ENCODE measurements at regions not wholly inside any gene's neighbourhood (a gene's known extent, or its start where the extent isn't known, plus 50 kb on each side); places are given as distances from the start of the nearest gene placed in this dataset.

DNA sequence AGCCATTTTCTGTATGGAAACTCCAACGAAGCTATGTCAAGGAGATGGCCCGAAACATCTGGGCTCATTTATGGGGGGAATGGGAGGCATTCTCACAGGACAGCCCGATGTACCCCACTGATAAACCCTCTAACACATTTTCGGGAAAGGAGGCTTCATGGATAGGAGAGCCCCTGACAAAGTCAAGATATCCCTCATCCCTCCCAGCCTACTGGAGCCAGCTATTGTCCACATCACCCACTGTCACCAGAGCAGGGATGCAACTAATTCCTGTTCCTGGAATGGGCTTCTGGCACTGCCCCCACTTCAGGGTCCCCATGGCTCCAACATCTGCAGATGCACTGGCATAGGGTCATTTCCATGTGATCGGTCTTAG, 98.2 kb upstream of the BMPER start:
- TF ChIP-seq, protein P1, sequence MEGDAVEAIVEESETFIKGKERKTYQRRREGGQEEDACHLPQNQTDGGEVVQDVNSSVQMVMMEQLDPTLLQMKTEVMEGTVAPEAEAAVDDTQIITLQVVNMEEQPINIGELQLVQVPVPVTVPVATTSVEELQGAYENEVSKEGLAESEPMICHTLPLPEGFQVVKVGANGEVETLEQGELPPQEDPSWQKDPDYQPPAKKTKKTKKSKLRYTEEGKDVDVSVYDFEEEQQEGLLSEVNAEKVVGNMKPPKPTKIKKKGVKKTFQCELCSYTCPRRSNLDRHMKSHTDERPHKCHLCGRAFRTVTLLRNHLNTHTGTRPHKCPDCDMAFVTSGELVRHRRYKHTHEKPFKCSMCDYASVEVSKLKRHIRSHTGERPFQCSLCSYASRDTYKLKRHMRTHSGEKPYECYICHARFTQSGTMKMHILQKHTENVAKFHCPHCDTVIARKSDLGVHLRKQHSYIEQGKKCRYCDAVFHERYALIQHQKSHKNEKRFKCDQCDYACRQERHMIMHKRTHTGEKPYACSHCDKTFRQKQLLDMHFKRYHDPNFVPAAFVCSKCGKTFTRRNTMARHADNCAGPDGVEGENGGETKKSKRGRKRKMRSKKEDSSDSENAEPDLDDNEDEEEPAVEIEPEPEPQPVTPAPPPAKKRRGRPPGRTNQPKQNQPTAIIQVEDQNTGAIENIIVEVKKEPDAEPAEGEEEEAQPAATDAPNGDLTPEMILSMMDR (IDR thresholded peaks at IDR 0.05) = no peak
- TF ChIP-seq SIN3A (IDR thresholded peaks at IDR 0.05; ENCODE audit: borderline replicate concordance, insufficient read depth, low read depth, low read length) = no peak
- TF ChIP-seq, protein P2, sequence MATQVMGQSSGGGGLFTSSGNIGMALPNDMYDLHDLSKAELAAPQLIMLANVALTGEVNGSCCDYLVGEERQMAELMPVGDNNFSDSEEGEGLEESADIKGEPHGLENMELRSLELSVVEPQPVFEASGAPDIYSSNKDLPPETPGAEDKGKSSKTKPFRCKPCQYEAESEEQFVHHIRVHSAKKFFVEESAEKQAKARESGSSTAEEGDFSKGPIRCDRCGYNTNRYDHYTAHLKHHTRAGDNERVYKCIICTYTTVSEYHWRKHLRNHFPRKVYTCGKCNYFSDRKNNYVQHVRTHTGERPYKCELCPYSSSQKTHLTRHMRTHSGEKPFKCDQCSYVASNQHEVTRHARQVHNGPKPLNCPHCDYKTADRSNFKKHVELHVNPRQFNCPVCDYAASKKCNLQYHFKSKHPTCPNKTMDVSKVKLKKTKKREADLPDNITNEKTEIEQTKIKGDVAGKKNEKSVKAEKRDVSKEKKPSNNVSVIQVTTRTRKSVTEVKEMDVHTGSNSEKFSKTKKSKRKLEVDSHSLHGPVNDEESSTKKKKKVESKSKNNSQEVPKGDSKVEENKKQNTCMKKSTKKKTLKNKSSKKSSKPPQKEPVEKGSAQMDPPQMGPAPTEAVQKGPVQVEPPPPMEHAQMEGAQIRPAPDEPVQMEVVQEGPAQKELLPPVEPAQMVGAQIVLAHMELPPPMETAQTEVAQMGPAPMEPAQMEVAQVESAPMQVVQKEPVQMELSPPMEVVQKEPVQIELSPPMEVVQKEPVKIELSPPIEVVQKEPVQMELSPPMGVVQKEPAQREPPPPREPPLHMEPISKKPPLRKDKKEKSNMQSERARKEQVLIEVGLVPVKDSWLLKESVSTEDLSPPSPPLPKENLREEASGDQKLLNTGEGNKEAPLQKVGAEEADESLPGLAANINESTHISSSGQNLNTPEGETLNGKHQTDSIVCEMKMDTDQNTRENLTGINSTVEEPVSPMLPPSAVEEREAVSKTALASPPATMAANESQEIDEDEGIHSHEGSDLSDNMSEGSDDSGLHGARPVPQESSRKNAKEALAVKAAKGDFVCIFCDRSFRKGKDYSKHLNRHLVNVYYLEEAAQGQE (IDR thresholded peaks at IDR 0.05; ENCODE audit: insufficient read depth in 1 of 2, low read depth in 2 of 2, low read length in 1 of 2) = no peak
- no peak for TF ChIP-seq POLR2AphosphoS5 (IDR thresholded peaks at IDR 0.05; ENCODE audit: low read depth, low read length)
- no peak for TF ChIP-seq TCF7L2 (IDR thresholded peaks at IDR 0.05; ENCODE audit: low read depth, low read length)
